Suppressor macrophage (primary cell): ENCODE measurements at regions not wholly inside any gene's neighbourhood (a gene's known extent, or its start where the extent isn't known, plus 50 kb on each side); places are given as distances from the start of the nearest gene placed in this dataset.
"Not testable (repeated sequence)": the region's sequence is repeated elsewhere in the genome, so short reads cannot be mapped to it uniquely, and the experiment has no call there.

ENCODE experiments used
- DNase-seq, 4 experiments: peaks; one replicate each; pipeline ENCODE4 v3.0.0-alpha.2; 2020 to 2022

GRCh38 chr4:104326991-104327694 is 167.6 kb downstream of the CXXC4 start:
- DNase-seq, result not testable (repeated sequence)

DNA sequence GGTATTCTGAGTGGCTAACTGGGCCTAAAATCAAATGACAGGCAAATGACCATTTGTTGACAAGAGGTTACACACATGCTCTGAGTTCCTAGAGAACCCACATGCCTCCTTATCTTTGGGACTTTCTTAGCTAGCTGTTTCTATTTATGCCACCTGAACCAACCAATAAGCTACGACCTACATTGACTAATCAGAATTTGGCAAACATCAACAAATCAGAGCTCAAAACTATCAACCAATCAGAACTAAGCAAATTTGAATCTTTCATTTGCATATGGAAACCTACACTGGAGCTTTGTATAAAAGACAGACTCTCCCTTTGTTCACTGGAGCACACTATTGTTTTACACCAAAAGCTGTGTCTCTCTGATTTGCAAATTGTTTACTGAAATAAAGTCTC is 192.0 kb downstream of the CXXC4 start:
- DNase-seq, result no peak

DNA sequence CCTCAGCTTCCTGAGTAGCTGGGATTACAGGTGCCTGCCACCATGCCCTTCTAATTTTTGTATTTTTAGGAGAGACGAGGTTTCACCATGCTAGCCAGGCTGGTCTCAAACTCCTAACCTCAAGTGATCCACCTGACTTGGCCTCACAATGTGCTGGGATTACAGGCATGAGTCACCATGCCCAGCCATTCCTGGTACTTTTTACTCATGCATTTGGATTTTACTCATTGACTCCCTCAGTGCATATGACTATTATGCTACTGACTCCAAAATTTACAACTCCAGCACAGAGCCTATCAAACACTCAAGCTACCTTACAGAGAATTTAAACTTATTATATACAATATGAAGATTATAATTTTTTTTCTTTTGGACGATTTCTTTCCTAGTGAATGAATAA is 199.9 kb downstream of the CXXC4 start:
- no peak for DNase-seq

DNA sequence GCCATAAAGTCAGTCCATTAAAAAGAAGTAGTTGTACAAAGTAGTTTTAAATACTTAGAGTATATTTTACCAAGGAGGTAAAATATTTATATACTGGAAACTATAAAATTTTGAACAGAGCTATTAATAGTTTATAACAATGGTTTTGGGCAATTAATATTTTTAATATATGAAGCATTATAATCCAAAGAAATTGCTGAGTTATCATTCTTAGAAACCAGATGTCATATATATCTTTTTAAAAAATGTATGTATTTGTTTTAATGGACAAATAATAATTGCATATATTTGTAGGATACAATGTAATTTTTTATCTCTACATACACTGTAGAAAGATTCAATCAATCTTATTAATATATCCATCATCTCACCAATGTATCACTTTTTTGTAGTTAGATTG is 207.8 kb downstream of the CXXC4 start:
- no peak for DNase-seq

- DNase-seq, result no peak
Measured at GRCh38 chr4:104283303-104283702, 211.4 kb downstream of the CXXC4 start.

- DNase-seq, result no peak
Measured at GRCh38 chr4:104279744-104280143, 214.9 kb downstream of the CXXC4 start.

DNA sequence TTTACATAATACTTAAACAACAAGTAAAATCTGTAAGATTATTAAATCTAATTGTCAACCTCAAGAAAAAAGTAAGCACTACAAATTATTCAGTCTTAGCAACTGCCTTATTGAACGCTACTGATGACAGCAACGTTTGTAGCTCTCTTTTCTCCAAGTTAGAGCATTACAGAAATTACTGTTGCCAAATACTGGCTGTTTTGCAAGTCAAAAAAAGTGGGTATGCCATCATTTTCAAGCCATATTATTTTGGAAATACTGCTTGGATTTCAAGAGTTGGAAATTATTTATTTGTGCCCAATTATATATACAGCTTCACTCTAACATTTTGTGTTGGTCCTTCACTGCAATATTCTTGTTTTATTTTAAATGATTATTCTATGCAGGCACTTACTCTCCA is 221.7 kb downstream of the CXXC4 start:
- DNase-seq, result no peak

GRCh38 chr4:104269603-104270002 is 225.1 kb downstream of the CXXC4 start:
- DNase-seq, result not testable (repeated sequence)

DNA sequence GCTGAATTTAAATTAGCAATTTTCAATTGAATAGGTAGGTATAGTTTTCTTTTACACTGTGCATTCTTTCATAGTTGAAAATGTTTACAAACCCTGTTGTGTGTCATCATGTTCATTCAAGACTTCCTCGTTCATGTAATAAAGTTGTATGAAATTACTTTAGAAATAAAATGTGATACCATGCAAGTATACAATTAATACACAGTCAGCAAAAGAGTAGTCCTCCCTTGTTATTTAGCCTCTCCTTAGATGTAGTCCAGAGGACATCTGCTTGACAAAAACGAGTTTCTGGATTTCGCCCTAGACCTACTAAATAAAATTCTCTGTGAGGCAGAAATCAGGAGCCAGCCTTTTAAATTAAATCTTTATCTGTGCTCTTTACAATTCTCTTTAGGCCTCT is 231.6 kb downstream of the CXXC4 start:
- no peak for DNase-seq

GRCh38 chr4:104262678-104263077 is 232.0 kb downstream of the CXXC4 start:
- DNase-seq, result no peak

DNA sequence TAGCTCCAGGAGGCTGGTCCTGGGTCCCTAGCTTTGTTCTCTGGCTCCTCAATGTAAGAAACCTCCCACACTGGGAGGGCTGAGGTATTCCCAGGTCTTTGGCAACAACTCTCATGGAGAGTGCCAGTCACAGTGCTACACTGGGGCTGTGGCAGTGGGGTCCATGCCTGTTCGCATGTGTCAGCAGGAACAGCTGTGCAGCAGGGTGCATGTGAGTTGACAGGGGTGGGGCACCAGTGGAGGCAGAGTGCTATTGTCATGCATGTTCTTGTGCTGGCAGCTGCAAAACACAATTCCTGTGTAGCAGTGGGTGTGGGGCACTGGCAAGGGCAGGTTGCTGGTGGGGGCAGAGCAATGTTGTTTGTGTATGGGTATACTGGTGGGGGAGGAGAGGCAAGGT is 246.0 kb downstream of the CXXC4 start:
- DNase-seq, result no peak

GRCh38 chr4:104235967-104236366 is 258.7 kb downstream of the CXXC4 start:
- DNase-seq, result no peak

DNA sequence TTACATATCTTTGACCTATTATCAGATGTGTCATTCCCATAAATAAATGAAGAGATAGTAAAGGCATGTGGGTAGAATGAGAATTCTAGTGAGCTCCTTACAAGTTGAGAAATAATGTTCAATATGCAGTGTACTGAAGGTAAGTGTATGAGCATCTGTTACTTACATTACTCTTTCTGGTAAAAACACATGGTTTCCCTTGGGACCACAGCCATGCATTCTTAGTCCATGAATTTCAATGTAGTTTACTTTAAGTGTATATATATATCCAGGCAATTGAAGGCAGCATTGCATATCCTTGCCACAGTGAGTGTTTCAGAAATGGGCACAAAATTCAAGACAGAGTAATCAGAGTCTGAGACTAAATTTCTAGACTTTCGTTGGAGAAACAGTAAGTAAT is 277.2 kb downstream of the CXXC4 start:
- no peak for DNase-seq

GRCh38 chr4:104211657-104212056 is 283.0 kb downstream of the CXXC4 start:
- DNase-seq, result no peak

DNA sequence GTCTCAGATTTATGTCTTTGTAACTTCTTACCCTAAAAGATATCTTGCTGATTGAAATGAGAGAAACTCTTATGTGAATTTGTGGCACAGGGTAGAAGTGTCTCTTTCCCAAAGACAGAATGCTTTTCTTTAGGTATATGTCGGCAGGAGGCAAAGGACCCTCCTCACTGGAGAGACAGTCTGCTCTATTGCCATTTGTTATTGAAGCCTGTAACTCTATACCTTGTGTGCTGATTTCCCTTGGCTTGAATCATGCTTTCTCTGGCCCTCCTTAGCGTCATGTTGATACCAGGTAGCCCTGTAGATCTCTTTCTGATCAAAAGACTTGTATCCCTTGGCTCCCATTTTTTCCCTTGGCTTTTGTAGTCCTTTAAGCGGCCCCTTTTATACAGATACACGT is 284.3 kb downstream of the CXXC4 start:
- no peak for DNase-seq

- DNase-seq, result no peak
Measured at GRCh38 chr4:104206784-104207183, 287.9 kb downstream of the CXXC4 start.

DNA sequence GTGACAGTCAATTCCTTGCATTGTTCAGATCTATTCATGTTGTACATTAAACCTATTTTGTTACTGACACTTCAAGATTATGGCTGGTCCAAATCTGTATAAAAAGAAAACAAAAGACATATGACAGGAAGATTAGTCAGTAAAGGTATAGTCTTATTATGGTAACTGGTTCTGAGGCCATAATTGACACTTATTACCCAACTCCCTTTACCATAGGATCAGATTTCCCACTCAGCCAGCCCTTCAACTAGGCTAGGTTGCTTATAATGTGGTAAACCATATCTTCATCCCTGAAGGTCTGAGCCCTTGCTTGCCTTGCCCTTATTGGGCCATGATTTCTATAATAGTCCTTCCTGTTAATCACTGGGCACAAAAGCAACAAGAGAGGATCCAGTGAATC is 289.6 kb downstream of the CXXC4 start:
- DNase-seq, result no peak

DNA sequence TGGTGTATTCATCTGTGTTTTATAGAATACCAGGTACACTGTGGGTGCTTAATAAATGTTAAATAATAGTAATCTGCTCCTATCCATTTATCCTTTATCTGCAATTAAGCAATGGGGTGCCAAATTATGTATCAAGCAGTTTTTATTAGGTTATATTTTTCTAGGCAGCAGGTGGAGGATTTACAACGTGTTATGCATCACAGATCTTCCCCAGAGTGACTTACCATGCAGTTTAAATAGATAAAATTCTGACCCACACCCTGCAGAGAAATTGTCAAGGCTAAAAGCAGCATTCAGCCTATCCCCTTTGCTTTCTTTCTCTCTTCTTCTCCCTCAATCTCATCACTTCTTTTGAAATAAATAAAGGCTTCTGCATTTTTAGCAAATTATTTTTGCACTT is 306.4 kb downstream of the CXXC4 start:
- no peak for DNase-seq

DNA sequence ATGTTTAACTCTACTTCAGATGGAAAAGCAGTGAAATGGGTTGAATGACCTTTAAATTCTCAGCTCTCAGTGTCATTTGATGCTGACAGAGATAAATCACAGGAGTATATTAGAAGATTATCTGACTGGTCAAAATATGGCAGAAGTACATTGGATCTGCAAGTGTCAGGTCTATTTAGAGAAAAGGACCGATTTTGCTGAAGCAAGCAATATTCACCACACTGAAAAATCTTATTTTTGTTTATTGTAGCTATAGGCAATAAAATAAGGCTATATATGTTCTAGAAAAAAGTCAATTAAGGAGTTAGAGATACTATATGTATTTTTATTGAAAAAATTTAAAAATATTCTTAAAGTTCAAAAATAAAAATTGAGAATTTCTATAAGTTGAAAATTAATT is 325.3 kb downstream of the CXXC4 start:
- DNase-seq, result no peak

- DNase-seq, result no peak
Measured at GRCh38 chr4:104166749-104167148, 327.9 kb downstream of the CXXC4 start.

DNA sequence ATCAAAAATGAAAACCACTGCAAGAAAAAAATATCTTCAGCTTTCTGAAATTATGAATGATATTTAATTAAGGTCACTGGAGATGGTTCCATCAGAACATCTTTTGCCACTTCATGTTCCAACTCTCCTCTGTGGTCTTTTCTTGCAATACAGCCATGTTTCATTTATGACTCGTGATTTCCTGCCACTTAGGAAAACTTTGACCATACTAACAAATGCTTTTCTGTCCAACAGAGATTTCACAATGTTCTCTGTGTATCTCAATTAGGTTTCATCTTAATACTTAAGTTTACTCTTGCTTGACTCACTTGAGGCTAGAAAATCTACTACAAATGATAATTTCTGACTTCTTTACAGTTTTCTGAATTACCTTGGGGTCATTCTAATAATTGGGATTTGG is 330.9 kb downstream of the CXXC4 start:
- no peak for DNase-seq

DNA sequence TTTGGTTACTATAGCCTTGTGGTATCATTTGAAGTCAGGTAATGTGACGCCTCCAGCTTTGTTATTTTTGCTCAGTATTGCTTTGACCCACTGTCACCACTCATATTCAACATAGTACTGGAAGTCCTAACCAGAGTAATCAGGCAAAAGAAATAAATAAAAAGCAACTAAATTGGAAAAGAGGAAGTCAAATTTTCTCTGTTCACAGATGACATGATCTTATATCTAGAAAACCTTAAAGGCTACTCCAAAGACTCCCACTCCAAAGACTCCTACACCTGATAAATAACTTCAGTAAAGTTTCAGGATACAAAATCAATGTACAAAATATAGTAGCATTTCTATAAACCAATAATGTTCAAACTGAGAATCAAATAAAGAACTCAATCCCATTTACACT is 348.6 kb downstream of the CXXC4 start:
- no peak for DNase-seq

- no peak for DNase-seq
Measured at GRCh38 chr4:104138116-104138515, 356.6 kb downstream of the CXXC4 start.

DNA sequence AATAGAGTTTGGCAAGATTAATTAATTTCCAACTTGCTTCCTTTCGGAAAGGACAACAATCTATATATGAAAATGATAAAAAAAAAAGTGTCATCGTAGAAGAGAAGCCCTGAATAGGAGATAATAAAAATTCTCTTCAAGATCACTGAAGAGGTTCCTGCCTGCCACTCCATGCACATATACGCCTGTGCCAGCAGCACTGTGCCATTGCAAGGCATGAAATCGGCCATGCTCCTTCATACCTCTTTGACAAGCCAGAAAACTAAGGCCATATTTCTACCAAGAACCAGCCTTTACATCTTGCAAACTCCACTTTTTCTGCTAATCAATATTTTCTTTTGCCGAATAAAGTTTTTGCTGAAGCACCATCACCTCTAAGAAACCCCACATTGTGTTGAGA is 365.5 kb downstream of the CXXC4 start:
- DNase-seq, result no peak

GRCh38 chr4:104128850-104129213 is 365.9 kb downstream of the CXXC4 start:
- no peak for DNase-seq
